ENCODE measurements at regions not wholly inside any gene's neighbourhood (a gene's known extent, or its start where the extent isn't known, plus 50 kb on each side); places are given as distances from the start of the nearest gene placed in this dataset.
A peak's percentile ranks its signal among the peaks of the same experiment; 100 is the strongest.
"Not testable (repeated sequence)": the region's sequence is repeated elsewhere in the genome, so short reads cannot be mapped to it uniquely, and the experiment has no call there.

GRCh38 chr14:106663805-106664410 is 1137.5 kb downstream of the TMEM121 start:
- DNase-seq: peak; percentile 35

GRCh38 chr14:106665814-106666213 is 1139.4 kb downstream of the TMEM121 start:
- DNase-seq: no peak

- DNase-seq: no peak
These were observed 1140.0 kb downstream of the TMEM121 start for GRCh38 chr14:106666341-106666740.

- DNase-seq: no peak
These were observed 1143.6 kb downstream of the TMEM121 start for GRCh38 chr14:106670011-106670410.

- not testable (repeated sequence) for DNase-seq
These were observed 1147.7 kb downstream of the TMEM121 start for GRCh38 chr14:106674093-106674492.

GRCh38 chr14:106674509-106675125 is 1148.2 kb downstream of the TMEM121 start:
- DNase-seq: not testable (repeated sequence)

- DNase-seq: not testable (repeated sequence)
These were observed 1149.3 kb downstream of the TMEM121 start for GRCh38 chr14:106675716-106676115.

GRCh38 chr14:106679776-106680175 is 1153.4 kb downstream of the TMEM121 start:
- DNase-seq: no peak

GRCh38 chr14:106681161-106681560 is 1154.8 kb downstream of the TMEM121 start:
- DNase-seq: no peak

GRCh38 chr14:106681568-106681967 is 1155.2 kb downstream of the TMEM121 start:
- DNase-seq: no peak

- DNase-seq: no peak
These were observed 1157.2 kb downstream of the TMEM121 start for GRCh38 chr14:106683631-106684030.

- DNase-seq: no peak
These were observed 1160.2 kb downstream of the TMEM121 start for GRCh38 chr14:106686533-106686932.

GRCh38 chr14:106690333-106690891 is 1164.0 kb downstream of the TMEM121 start:
- no peak for DNase-seq

- peak; percentile 55 for DNase-seq
These were observed 1165.4 kb downstream of the TMEM121 start for GRCh38 chr14:106691601-106692291.

GRCh38 chr14:106694638-106695393 is 1168.4 kb downstream of the TMEM121 start:
- peak; percentile 65 for DNase-seq

- not testable (repeated sequence) for DNase-seq
These were observed 1172.4 kb downstream of the TMEM121 start for GRCh38 chr14:106698620-106699267.

- not testable (repeated sequence) for DNase-seq
These were observed 1177.3 kb downstream of the TMEM121 start for GRCh38 chr14:106703651-106704050.

- not testable (repeated sequence) for DNase-seq
These were observed 1180.1 kb downstream of the TMEM121 start for GRCh38 chr14:106706488-106706887.

GRCh38 chr14:106710187-106710586 is 1183.8 kb downstream of the TMEM121 start:
- not testable (repeated sequence) for DNase-seq

GRCh38 chr14:106712513-106712912 is 1186.1 kb downstream of the TMEM121 start:
- DNase-seq: not testable (repeated sequence)

- not testable (repeated sequence) for DNase-seq
These were observed 1188.4 kb downstream of the TMEM121 start for GRCh38 chr14:106714446-106715428.
